HG03457 (cell line): ENCODE measurements at regions not wholly inside any gene's neighbourhood (a gene's known extent, or its start where the extent isn't known, plus 50 kb on each side); places are given as distances from the start of the nearest gene placed in this dataset.
"Not testable (repeated sequence)": the region's sequence is repeated elsewhere in the genome, so short reads cannot be mapped to it uniquely, and the experiment has no call there.

Experiments used
- ATAC-seq: cut with Tn5 transposase; IDR thresholded peaks from one replicate; pipeline ENCODE4 v1.9.1; 2021; ENCODE audit warnings: moderate number of reproducible peaks; ENCODE audit not compliant: unreplicated experiment

GRCh38 chr20:43837856-43838702, 76.6 kb upstream of the TOX2 start:
- no peak for ATAC-seq

GRCh38 chr20:43836790-43837189, 77.9 kb upstream of the TOX2 start:
- no peak for ATAC-seq

- no peak for ATAC-seq
These were observed 78.6 kb upstream of the TOX2 start for GRCh38 chr20:43835944-43836508.

GRCh38 chr20:43833511-43834395, 80.9 kb upstream of the TOX2 start:
- no peak for ATAC-seq

- no peak for ATAC-seq
These were observed 81.7 kb upstream of the TOX2 start for GRCh38 chr20:43832961-43833360.

GRCh38 chr20:43832096-43832816, 82.4 kb upstream of the TOX2 start:
- ATAC-seq, result no peak

- ATAC-seq, result no peak
These were observed 83.1 kb upstream of the TOX2 start for GRCh38 chr20:43831481-43832065.

- ATAC-seq, result no peak
These were observed 83.8 kb upstream of the TOX2 start for GRCh38 chr20:43830883-43831282.

GRCh38 chr20:43829951-43830690, 84.5 kb upstream of the TOX2 start:
- no peak for ATAC-seq

GRCh38 chr20:43827940-43828562, 86.6 kb upstream of the TOX2 start:
- no peak for ATAC-seq

GRCh38 chr20:43826943-43827342, 87.7 kb upstream of the TOX2 start:
- ATAC-seq, result not testable (repeated sequence)

GRCh38 chr20:43825581-43825980, 89.1 kb upstream of the TOX2 start:
- ATAC-seq, result no peak

- ATAC-seq, result no peak
These were observed 89.6 kb upstream of the TOX2 start for GRCh38 chr20:43825051-43825402.

GRCh38 chr20:43824309-43825050, 90.2 kb upstream of the TOX2 start:
- no peak for ATAC-seq

GRCh38 chr20:43821795-43822194, 92.9 kb upstream of the TOX2 start:
- ATAC-seq, result no peak

GRCh38 chr20:43820731-43821330, 93.8 kb upstream of the TOX2 start:
- ATAC-seq, result no peak

GRCh38 chr20:43812216-43812615, 85.4 kb upstream of the GTSF1L start:
- ATAC-seq, result no peak

- ATAC-seq, result no peak
These were observed 82.5 kb upstream of the GTSF1L start for GRCh38 chr20:43809206-43809819.
